Fibroblast of skin of abdomen (primary cell): ENCODE measurements at regions not wholly inside any gene's neighbourhood (a gene's known extent, or its start where the extent isn't known, plus 50 kb on each side); places are given as distances from the start of the nearest gene placed in this dataset.

Experiments
- DNase-seq: peaks from one replicate; pipeline ENCODE4 v3.0.0-alpha.2; 2013

GRCh38 chr19:33948651-33949335 is 152.1 kb downstream of the KCTD15 start:
- DNase-seq: no peak

- DNase-seq: no peak
Measured at GRCh38 chr19:33950091-33950750, 153.6 kb downstream of the KCTD15 start.

- DNase-seq: no peak
Measured at GRCh38 chr19:33953023-33953422, 156.4 kb downstream of the KCTD15 start.

GRCh38 chr19:33953592-33953991 is 156.9 kb downstream of the KCTD15 start:
- no peak for DNase-seq

GRCh38 chr19:33954686-33955085 is 158.0 kb downstream of the KCTD15 start:
- no peak for DNase-seq

GRCh38 chr19:33956941-33957340 is 160.3 kb downstream of the KCTD15 start:
- DNase-seq: no peak

GRCh38 chr19:33957804-33958203 is 161.1 kb downstream of the KCTD15 start:
- DNase-seq: no peak

GRCh38 chr19:33960566-33960965 is 163.9 kb downstream of the KCTD15 start:
- DNase-seq: no peak

- no peak for DNase-seq
Measured at GRCh38 chr19:33962161-33962560, 165.5 kb downstream of the KCTD15 start.

GRCh38 chr19:33963514-33963913 is 166.8 kb downstream of the KCTD15 start:
- DNase-seq: no peak

GRCh38 chr19:33971073-33971472 is 174.4 kb downstream of the KCTD15 start:
- DNase-seq: no peak

GRCh38 chr19:33977756-33978685 is 181.4 kb downstream of the KCTD15 start:
- no peak for DNase-seq

GRCh38 chr19:33982706-33983105 is 186.0 kb downstream of the KCTD15 start:
- no peak for DNase-seq

GRCh38 chr19:33988601-33989000 is 183.7 kb upstream of the LSM14A start:
- no peak for DNase-seq

GRCh38 chr19:33997690-33998089 is 174.6 kb upstream of the LSM14A start:
- DNase-seq: no peak

GRCh38 chr19:33998302-33998701 is 174.0 kb upstream of the LSM14A start:
- no peak for DNase-seq

GRCh38 chr19:33998739-33999345 is 173.5 kb upstream of the LSM14A start:
- no peak for DNase-seq

- DNase-seq: no peak
Measured at GRCh38 chr19:34017024-34017423, 155.3 kb upstream of the LSM14A start.

GRCh38 chr19:34017601-34018000 is 154.7 kb upstream of the LSM14A start:
- DNase-seq: no peak

- DNase-seq: no peak
Measured at GRCh38 chr19:34018546-34018945, 153.8 kb upstream of the LSM14A start.

- DNase-seq: no peak
Measured at GRCh38 chr19:34023381-34023780, 148.9 kb upstream of the LSM14A start.

GRCh38 chr19:34033880-34034279 is 138.4 kb upstream of the LSM14A start:
- no peak for DNase-seq

GRCh38 chr19:34034318-34034846 is 137.9 kb upstream of the LSM14A start:
- no peak for DNase-seq
